ENCODE measurements at regions not wholly inside any gene's neighbourhood (a gene's known extent, or its start where the extent isn't known, plus 50 kb on each side); places are given as distances from the start of the nearest gene placed in this dataset.

GRCh38 chr12:16893426-16893825 lies 287.5 kb upstream of the LMO3 start:
- H3K27me3 ChIP-seq (ENCODE audit: control insufficient read depth, insufficient read depth, low read length), result no peaks in the 10 kb centered on the region
- TF ChIP-seq CTCF (IDR thresholded peaks at IDR 0.05; ENCODE audit: insufficient read depth, low read length, poor library complexity, severe bottlenecking), result no peak
- DNase-seq (ENCODE audit: low read depth), result no peak
- no peak overlapping the region for H3K4me3 ChIP-seq (ENCODE audit: low read depth, low read length)
- no peaks in the 10 kb centered on the region for H3K36me3 ChIP-seq (ENCODE audit: control insufficient read depth, insufficient read depth, low read length)

GRCh38 chr12:16891673-16892072 lies 285.7 kb upstream of the LMO3 start:
- Histone ChIP-seq H3K36me3 (ENCODE audit: control insufficient read depth, insufficient read depth, low read length) (no peaks in the 10 kb centered on the region), H3K4me3 (ENCODE audit: low read depth, low read length) (no peak overlapping the region), H3K27me3 (ENCODE audit: control insufficient read depth, insufficient read depth, low read length) (no peaks in the 10 kb centered on the region)
- no peak for DNase-seq (ENCODE audit: low read depth)
- no peak for TF ChIP-seq CTCF (IDR thresholded peaks at IDR 0.05; ENCODE audit: insufficient read depth, low read length, poor library complexity, severe bottlenecking)

GRCh38 chr12:16884819-16885218 lies 278.9 kb upstream of the LMO3 start:
- no peak for TF ChIP-seq CTCF (IDR thresholded peaks at IDR 0.05; ENCODE audit: insufficient read depth, low read length, poor library complexity, severe bottlenecking)
- Histone ChIP-seq H3K4me3 (ENCODE audit: low read depth, low read length) (no peak overlapping the region), H3K36me3 (ENCODE audit: control insufficient read depth, insufficient read depth, low read length) (no peaks in the 10 kb centered on the region), H3K27me3 (ENCODE audit: control insufficient read depth, insufficient read depth, low read length) (no peaks in the 10 kb centered on the region)
- no peak for DNase-seq (ENCODE audit: low read depth)

- Histone ChIP-seq H3K4me3 (ENCODE audit: low read depth, low read length) (no peak overlapping the region), H3K36me3 (ENCODE audit: control insufficient read depth, insufficient read depth, low read length) (no peaks in the 10 kb centered on the region), H3K27me3 (ENCODE audit: control insufficient read depth, insufficient read depth, low read length) (no peaks in the 10 kb centered on the region)
- TF ChIP-seq CTCF (IDR thresholded peaks at IDR 0.05; ENCODE audit: insufficient read depth, low read length, poor library complexity, severe bottlenecking), result no peak
- DNase-seq (ENCODE audit: low read depth), result no peak
Observed at GRCh38 chr12:16884056-16884455, 278.1 kb upstream of the LMO3 start.

GRCh38 chr12:16881986-16882570 lies 276.1 kb upstream of the LMO3 start:
- DNase-seq (ENCODE audit: low read depth), result no peak
- Histone ChIP-seq H3K4me3 (ENCODE audit: low read depth, low read length) (no peak overlapping the region), H3K27me3 (ENCODE audit: control insufficient read depth, insufficient read depth, low read length) (no peaks in the 10 kb centered on the region), H3K36me3 (ENCODE audit: control insufficient read depth, insufficient read depth, low read length) (no peaks in the 10 kb centered on the region)
- TF ChIP-seq CTCF (IDR thresholded peaks at IDR 0.05; ENCODE audit: insufficient read depth, low read length, poor library complexity, severe bottlenecking), result no peak

- Histone ChIP-seq H3K4me3 (ENCODE audit: low read depth, low read length) (no peak overlapping the region), H3K36me3 (ENCODE audit: control insufficient read depth, insufficient read depth, low read length) (no peaks in the 10 kb centered on the region), H3K27me3 (ENCODE audit: control insufficient read depth, insufficient read depth, low read length) (no peaks in the 10 kb centered on the region)
- TF ChIP-seq CTCF (IDR thresholded peaks at IDR 0.05; ENCODE audit: insufficient read depth, low read length, poor library complexity, severe bottlenecking), result no peak
- no peak for DNase-seq (ENCODE audit: low read depth)
Observed at GRCh38 chr12:16880864-16881285, 274.9 kb upstream of the LMO3 start.
